Heart left ventricle (tissue), 16 donors: ENCODE measurements at regions not wholly inside any gene's neighbourhood (a gene's known extent, or its start where the extent isn't known, plus 50 kb on each side); places are given as distances from the start of the nearest gene placed in this dataset.

Experiments used
- ATAC-seq, 4 donors: fragments of 200-7000 bp; cut with Tn5 transposase; one replicate each; pipeline ENCODE4 v1.9.1; 2020 to 2022; ENCODE audit warnings: moderate library complexity in 4 of 4, mild to moderate bottlenecking in 3 of 4, moderate number of reproducible peaks in 1 of 4
- DNase-seq, 5 donors: peaks; one replicate each; pipeline ENCODE4 v3.0.0-alpha.2; 2020
- H3K27ac ChIP-seq, 12 donors: fragments of 200-600 bp; sonication (generic) in 4 of 12; one replicate each; pipeline versions ENCODE4 v1.5.0 to v1.8.0; 2016 to 2022; ENCODE audit warnings: mild to moderate bottlenecking in 2 of 12
- H3K27me3 ChIP-seq, 9 donors: fragments of 200-600 bp; sonication (generic) in 2 of 9; one replicate each; pipeline versions ENCODE4 v1.5.1 to v1.8.0; 2016 to 2022; ENCODE audit warnings: mild to moderate bottlenecking in 3 of 9
- H3K36me3 ChIP-seq, 9 donors: fragments of 200-600 bp; sonication (generic) in 2 of 9; one replicate each; pipeline versions ENCODE4 v1.5.0 to v1.8.0; 2018 to 2022; ENCODE audit warnings: mild to moderate bottlenecking in 2 of 9
- H3K4me1 ChIP-seq, 12 donors: fragments of 200-600 bp; sonication (generic) in 4 of 12; one replicate each; pipeline versions ENCODE4 v1.5.0 to v1.8.0; 2016 to 2022; ENCODE audit warnings: mild to moderate bottlenecking in 3 of 12
- H3K4me3 ChIP-seq, 12 donors: fragments of 200-600 bp; sonication (generic) in 4 of 12; one replicate each; pipeline versions ENCODE4 v1.5.0 to v1.8.0; 2017 to 2022; ENCODE audit warnings: mild to moderate bottlenecking in 9 of 12, moderate library complexity in 4 of 12
- H3K9me3 ChIP-seq, 12 donors: fragments of 200-600 bp; sonication (generic) in 4 of 12; one replicate each; pipeline versions ENCODE4 v1.5.0 to v1.8.0; 2016 to 2022; ENCODE audit warnings: mild to moderate bottlenecking in 1 of 12
- POLR2A ChIP-seq, 2 donors: fragments of 450-650 bp; IDR thresholded peaks; one replicate each; pipeline ENCODE4 v1.6.1; 2017; ENCODE audit warnings: antibody characterized with exemption in 2 of 2, mild to moderate bottlenecking in 2 of 2, moderate library complexity in 2 of 2
- WGBS, 4 donors: extraction: QIAGEN DNeasy Blood & Tissue Kit in 2 of 4; methylation state at CpG; one replicate each; pipeline versions ENCODE4 v1.1.5 to v1.1.7; 2013 to 2018; 5-methylcytosine and 5-hydroxymethylcytosine counted together
- intact Hi-C, 10 donors: fragments of 100-400 bp; cut with DNase I; formaldehyde crosslinking; loops; one replicate each; pipeline versions ENCODE4 v1.11.1 to v1.14.2; 2022
- TF ChIP-seq, protein P1 (sequence below), 12 donors: fragments of 200-600 bp; sonication (generic) in 4 of 12; IDR thresholded peaks; one replicate each; pipeline versions ENCODE4 v1.5.0 to v1.8.0; 2018 to 2022; ENCODE audit warnings: antibody characterized with exemption in 12 of 12, mild to moderate bottlenecking in 5 of 12
- donor health status: ischemic (EF 13 %, LVEDD 7.1; RV severe dilation, severe dysfunction).
- donor health status: healthy with polysubstance abuse.
- donor health status: DM: no; HTN: yes; CAD: no.
- donor health status: DM: no; HTN: no; CAD: no.
- donor health status: ischemic (EF 25% LVEDD 6.9; RV normal size, moderate dysfunction).
- donor health status: ischemic (EF 25% LVEDD 5.7; RV mildly dilated, moderate dysfunction).
- donor health status: healthy.
- donor health status: DM: yes; HTN: yes; CAD: no.
- donor health status: ischemic (EF 35%, LVEDD 5.7; RV mildly dilated, moderate dysfunction).
- donor health status: nonischemic (EF 11% LVEDD 7.7; RV severe dilation, severe dysfunction).
- donor health status: DM: yes; HTN: yes; CAD: no.
- donor health status: PGD.
- donor health status: ischemic (EF 29% LVEDD 5.4; RV normal size, mild dysfunction).
- donor health status: nonischemic (EF 23%, LVEDD 6.1; RV moderate dilation, normal function).

DNA sequence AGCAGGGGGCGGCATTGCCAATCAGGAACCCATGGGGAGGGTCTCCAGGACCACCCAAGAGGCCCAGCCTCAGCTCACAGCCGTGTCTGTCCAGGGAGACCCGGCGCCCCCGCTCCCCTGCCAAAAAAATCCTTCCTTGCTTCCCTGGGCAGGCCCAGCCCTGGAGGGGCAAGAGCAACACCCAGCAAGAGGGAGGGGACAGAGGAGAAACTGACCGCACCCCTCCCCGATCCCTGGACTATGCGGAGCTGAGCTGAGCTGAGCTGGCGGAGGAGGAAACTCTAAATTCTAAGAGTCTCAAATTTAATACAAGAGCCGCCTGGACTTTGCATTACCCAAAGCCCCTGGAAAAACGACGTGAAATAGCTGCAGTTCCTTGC lies 52.0 kb upstream of the SHISAL1 start:
- H3K27me3 ChIP-seq: no peaks in the 10 kb centered on the region
- ATAC-seq: no peak
- peak overlapping the region in 7 of 12 donors; percentile 66 to 83 (median 73) for H3K27ac ChIP-seq
- TF ChIP-seq, protein P1, sequence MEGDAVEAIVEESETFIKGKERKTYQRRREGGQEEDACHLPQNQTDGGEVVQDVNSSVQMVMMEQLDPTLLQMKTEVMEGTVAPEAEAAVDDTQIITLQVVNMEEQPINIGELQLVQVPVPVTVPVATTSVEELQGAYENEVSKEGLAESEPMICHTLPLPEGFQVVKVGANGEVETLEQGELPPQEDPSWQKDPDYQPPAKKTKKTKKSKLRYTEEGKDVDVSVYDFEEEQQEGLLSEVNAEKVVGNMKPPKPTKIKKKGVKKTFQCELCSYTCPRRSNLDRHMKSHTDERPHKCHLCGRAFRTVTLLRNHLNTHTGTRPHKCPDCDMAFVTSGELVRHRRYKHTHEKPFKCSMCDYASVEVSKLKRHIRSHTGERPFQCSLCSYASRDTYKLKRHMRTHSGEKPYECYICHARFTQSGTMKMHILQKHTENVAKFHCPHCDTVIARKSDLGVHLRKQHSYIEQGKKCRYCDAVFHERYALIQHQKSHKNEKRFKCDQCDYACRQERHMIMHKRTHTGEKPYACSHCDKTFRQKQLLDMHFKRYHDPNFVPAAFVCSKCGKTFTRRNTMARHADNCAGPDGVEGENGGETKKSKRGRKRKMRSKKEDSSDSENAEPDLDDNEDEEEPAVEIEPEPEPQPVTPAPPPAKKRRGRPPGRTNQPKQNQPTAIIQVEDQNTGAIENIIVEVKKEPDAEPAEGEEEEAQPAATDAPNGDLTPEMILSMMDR (IDR thresholded peaks at IDR 0.05): no peak
- no peak for TF ChIP-seq POLR2A (IDR thresholded peaks at IDR 0.05)
- no peaks in the 10 kb centered on the region for H3K36me3 ChIP-seq
- WGBS, 4 donors: 56 to 71% (median 69%) methylated on average over 12 of the region's 12 CpGs
- no peaks in the 10 kb centered on the region for H3K9me3 ChIP-seq
- peaks cover 0 to 46% (median 28%) of the 10 kb centered on the region in 12 donors for H3K4me1 ChIP-seq
- intact Hi-C loops: loop anchor here in 1 of 10 donors (5.0 kb wide), 1 partner anchor 133 kb away; the partner anchor contains the start of gene RTL6
- DNase-seq: peak in 3 of 5 donors; percentile 35 to 66 (median 48)
- no peak overlapping the region for H3K4me3 ChIP-seq

DNA sequence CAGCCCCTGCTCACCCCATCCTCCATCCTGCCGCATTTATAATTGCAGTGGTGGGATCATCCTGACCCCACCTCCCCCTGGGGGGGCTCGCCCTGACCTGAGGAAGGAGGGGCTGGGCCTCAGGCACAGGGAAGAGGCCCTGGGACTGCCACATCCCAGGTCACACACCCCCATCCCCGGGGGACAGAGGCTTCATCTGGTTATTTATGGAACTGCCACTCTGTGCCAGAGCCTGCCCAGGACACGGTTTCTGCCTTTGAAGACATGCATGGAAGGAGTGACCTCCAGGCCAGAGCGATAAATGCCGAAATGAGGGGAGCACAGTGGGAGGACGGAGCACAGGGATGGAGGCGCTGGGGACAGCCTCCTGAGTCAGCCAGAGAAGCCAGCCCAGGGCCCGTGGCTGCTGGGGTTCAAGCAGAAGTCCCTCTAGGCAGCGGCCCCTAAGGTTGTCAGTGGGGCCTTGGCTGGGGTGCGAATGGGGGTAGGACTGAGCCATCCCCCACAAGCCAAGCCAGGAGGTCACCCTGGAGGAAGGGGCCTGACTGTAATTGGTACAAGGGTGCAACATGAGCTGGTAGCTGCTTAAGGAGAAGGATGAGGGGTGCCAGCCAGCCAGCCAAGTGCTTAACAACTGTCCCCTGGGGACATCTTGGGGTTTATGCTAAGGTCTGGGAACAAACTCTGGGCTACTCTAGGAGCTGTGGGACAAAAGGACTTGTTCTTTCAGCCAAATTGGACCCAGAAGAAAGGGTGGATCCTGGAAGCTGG lies 51.4 kb upstream of the SHISAL1 start:
- WGBS, 4 donors: 33 to 50% (median 43%) methylated on average over 7 to 11 of the region's 11 CpGs
- Histone ChIP-seq H3K27me3 (no peaks in the 10 kb centered on the region), H3K4me1 (peaks cover 0 to 46% (median 28%) of the 10 kb centered on the region in 12 donors), H3K4me3 (no peak overlapping the region), H3K9me3 (no peaks in the 10 kb centered on the region), H3K27ac (peak overlapping the region in 10 of 12 donors; percentile 44 to 83 (median 70)), H3K36me3 (no peaks in the 10 kb centered on the region)
- intact Hi-C loops: loop anchor here in 1 of 10 donors (5.0 kb wide), 1 partner anchor 133 kb away; the partner anchor contains the start of gene RTL6
- no peak for TF ChIP-seq POLR2A (IDR thresholded peaks at IDR 0.05)
- TF ChIP-seq, protein P1 (IDR thresholded peaks at IDR 0.05): no peak
- ATAC-seq (peak; percentile 65 to 75 (median 72)), DNase-seq (peak; percentile 54 to 84 (median 68))

DNA sequence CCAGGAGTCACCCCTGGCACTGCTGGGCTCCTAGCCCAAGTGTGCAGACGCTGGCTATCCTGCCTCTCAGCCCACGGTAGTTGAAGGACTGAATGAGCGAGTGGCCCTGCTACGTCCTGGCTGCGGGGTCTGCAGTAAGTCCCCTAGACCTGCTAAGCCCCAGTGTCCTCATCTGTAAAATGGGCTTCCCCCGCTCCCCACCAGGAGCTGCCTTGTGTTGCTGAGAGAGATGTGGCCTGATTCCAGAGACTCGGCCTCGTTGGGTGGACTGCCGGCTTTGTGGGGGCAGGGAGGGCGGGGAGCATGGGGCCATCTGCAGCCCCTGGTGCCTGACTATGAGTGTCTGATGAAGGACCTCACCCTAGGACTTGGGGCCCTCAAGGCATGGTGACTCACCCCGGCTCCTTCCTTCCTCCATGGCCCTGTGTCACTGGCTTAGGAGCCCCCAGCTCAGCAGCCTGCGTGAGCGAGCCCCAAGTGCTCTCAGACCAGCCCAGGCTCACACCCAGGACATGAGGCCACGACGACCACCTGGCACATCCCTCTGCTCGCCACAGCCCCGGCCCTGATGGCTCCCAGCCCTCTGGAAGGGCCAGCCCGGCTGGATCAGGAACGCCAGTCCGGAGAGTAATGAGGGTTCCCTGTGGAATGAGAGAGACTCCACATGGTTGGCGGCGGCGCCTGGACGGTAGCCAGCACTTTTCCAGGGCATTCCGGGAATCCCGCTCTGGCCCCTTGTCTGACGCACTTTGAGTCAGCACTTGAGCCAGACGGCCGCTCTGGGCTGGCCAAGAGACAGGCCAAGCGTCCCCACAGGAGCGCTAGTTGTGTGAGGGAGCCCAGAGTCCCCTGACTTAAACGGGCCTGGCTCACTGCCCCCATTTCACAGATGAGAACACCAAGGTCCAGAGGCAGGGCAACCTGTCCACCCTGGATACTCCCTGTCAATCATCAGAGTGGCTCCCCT lies 50.5 kb upstream of the SHISAL1 start:
- TF ChIP-seq, protein P1 (IDR thresholded peaks at IDR 0.05): no peak
- no peak for TF ChIP-seq POLR2A (IDR thresholded peaks at IDR 0.05)
- Histone ChIP-seq H3K36me3 (no peaks in the 10 kb centered on the region), H3K27me3 (no peaks in the 10 kb centered on the region), H3K9me3 (no peaks in the 10 kb centered on the region), H3K27ac (peak overlapping the region in 10 of 12 donors; percentile 44 to 83 (median 72)), H3K4me3 (peak overlapping the region in 2 of 12 donors; percentile 3 to 15), H3K4me1 (peaks cover 0 to 49% (median 28%) of the 10 kb centered on the region in 12 donors)
- intact Hi-C loops: loop anchor here in 1 of 10 donors (5.0 kb wide), 1 partner anchor 134 kb away; the partner anchor contains the start of gene RTL6
- ATAC-seq (peak; percentile 86 to 92 (median 88)), DNase-seq (peak; percentile 87 to 97 (median 92))
- 21 to 54% (median 41%) methylated on average over 19 to 32 of the region's 32 CpGs for WGBS, 4 donors
